ENCODE measurements at regions not wholly inside any gene's neighbourhood (a gene's known extent, or its start where the extent isn't known, plus 50 kb on each side); places are given as distances from the start of the nearest gene placed in this dataset.

DNA sequence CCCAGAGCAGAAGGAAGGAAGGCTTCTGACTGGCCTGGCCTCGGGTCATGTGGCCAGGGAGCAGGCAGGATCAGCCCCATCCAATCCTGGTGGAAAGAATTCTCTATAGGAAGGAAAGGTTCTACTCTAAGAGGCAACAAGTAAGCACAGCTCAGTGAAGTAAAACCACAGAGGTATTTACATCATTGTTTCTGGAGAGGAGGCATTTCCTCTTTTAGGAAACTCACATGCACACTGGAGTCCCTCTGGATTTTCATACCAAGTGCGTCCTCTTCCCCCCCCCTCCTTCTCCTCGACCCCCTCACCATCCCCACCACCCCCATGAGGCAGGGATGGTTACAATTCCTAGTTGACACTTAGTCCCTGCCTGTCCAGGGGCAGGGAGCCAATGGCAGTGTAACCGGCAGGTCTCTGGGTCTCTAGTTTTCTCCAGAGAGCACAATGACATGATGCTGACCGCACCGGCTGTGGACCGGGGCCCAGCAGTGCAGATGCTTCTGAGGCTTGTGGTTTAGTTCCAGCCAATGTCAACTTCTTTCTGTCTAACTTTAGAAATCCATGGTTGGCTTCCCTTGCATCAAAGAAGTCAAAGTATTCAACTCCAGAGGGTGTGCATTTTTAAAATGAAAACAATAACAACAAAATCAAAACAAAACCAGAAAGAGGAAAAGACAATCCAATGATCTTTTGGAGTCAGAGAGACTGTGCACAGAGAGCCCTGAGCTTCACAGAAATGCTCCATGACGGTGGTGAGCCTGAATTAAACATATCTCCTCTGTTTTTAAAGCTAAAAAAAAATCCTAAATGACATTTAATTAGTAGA lies 230.3 kb upstream of the TLE3 start:
- no peak overlapping the region for H3K4me3 ChIP-seq
- peak overlapping the region in 2 of 5 donors; percentile 41 to 70 for H3K27ac ChIP-seq
- intact Hi-C loops (cut with DNase I): no loop called here
- no peaks in the 10 kb centered on the region for H3K9me3 ChIP-seq (replicated peaks in 1 of 3)
- no peaks in the 10 kb centered on the region for H3K36me3 ChIP-seq (replicated peaks in 1 of 2)
- DNase-seq: peak in 4 of 7 donors; percentile 16 to 62 (median 40)
- H3K27me3 ChIP-seq: no peaks in the 10 kb centered on the region
- 39 to 50% (median 45%) methylated on average over 8 of the region's 8 CpGs for WGBS, 4 donors
- H3K4me1 ChIP-seq (replicated peaks in 1 of 2): peaks cover 0 to 28% of the 10 kb centered on the region in 2 donors
- TF ChIP-seq, protein P1, sequence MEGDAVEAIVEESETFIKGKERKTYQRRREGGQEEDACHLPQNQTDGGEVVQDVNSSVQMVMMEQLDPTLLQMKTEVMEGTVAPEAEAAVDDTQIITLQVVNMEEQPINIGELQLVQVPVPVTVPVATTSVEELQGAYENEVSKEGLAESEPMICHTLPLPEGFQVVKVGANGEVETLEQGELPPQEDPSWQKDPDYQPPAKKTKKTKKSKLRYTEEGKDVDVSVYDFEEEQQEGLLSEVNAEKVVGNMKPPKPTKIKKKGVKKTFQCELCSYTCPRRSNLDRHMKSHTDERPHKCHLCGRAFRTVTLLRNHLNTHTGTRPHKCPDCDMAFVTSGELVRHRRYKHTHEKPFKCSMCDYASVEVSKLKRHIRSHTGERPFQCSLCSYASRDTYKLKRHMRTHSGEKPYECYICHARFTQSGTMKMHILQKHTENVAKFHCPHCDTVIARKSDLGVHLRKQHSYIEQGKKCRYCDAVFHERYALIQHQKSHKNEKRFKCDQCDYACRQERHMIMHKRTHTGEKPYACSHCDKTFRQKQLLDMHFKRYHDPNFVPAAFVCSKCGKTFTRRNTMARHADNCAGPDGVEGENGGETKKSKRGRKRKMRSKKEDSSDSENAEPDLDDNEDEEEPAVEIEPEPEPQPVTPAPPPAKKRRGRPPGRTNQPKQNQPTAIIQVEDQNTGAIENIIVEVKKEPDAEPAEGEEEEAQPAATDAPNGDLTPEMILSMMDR (IDR thresholded peaks at IDR 0.05): no peak
- TF ChIP-seq POLR2A (IDR thresholded peaks at IDR 0.05): no peak

DNA sequence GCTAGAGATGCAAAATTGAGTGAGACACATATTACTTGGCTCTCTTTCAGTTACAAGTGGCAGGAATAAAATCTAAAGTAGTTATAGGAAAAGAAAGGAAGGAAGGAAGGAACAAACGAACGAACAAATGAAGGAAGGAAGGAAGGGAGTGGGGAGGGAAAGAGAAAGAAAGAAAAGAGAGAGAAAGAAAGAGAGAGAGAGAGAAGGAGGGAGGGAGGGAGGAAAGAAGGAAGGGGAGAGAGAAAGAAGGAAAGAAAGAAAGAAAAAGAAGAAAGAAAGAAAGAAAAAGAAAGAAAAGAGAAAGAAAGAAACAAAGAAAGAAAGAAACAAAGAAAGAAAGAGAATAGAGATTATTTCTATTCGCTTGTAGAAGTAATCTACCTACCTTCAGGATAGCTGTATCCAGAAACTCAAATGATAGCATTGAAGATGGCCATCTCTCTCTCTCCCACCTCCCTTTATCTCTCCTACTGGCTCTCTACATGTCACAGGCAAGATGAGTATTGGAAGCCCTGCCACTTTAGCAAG lies 229.7 kb upstream of the TLE3 start:
- WGBS, 4 donors: 67 to 85% (median 75%) methylated on average over 3 of the region's 3 CpGs
- Histone ChIP-seq H3K9me3 (replicated peaks in 1 of 3) (no peaks in the 10 kb centered on the region), H3K27ac (peak overlapping the region in 2 of 5 donors; percentile 41 to 70), H3K36me3 (replicated peaks in 1 of 2) (no peaks in the 10 kb centered on the region), H3K4me1 (replicated peaks in 1 of 2) (peaks cover 0 to 34% of the 10 kb centered on the region in 2 donors), H3K27me3 (no peaks in the 10 kb centered on the region), H3K4me3 (no peak overlapping the region)
- TF ChIP-seq, protein P1 (IDR thresholded peaks at IDR 0.05): no peak
- intact Hi-C loops (cut with DNase I): no loop called here
- no peak for DNase-seq

DNA sequence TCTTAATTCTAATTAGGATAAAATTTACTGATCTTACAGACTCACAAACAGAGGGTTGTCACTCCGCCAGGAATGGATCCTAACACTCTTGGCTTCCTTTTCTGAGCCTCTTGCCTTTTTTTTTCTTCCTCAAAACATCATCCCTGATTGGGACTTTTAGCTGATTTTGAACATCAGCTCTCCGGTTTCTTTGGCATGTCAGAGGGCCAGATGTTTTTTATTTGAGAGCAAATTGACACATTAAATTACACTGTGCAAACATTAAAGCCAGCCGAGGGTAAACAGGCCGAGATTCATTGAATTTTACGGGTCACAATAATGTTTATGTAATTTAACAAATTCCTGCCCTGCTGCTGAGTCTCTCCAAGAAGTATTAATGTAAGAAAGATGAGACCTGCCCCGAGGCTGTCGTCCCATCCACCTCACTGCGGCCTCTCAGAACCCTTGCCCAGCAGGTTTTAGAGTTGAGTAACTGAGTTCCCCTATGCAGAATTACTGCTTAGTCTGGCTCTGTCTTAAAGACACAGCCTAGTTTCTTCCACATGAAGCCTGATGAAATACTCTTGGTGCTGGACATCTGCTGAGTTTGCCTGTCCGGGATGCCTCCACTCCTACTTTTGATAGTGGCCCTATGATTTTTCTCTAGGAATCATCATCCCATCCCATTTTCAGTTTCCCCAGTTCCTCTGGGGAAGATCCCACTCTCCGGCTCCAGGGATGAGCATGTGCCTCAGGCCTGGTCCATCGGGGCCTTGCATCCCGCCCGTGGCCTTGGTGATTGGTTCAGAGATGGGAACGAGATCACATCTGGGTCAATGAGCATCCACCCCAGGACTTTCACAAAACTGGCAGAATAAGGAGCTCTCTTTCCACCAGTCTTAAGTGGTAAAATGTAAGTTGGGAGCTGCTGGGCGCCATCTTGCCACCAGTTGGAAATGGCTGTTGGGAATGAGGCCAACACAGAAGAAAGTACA lies 226.6 kb upstream of the TLE3 start:
- Histone ChIP-seq H3K36me3 (replicated peaks in 1 of 2) (no peaks in the 10 kb centered on the region), H3K9me3 (replicated peaks in 1 of 3) (no peaks in the 10 kb centered on the region), H3K27me3 (no peaks in the 10 kb centered on the region), H3K4me3 (no peak overlapping the region), H3K4me1 (replicated peaks in 1 of 2) (peaks cover 4 to 59% of the 10 kb centered on the region in 2 donors), H3K27ac (peak overlapping the region in 1 of 5 donors; percentile 78)
- no peak for DNase-seq
- TF ChIP-seq, protein P1 (IDR thresholded peaks at IDR 0.05): no peak
- TF ChIP-seq POLR2A (IDR thresholded peaks at IDR 0.05): no peak
- intact Hi-C loops (cut with DNase I): no loop called here
- 74 to 83% (median 79%) methylated on average over 15 of the region's 15 CpGs for WGBS, 4 donors
